H1 (cell line): ENCODE measurements at regions not wholly inside any gene's neighbourhood (a gene's known extent, or its start where the extent isn't known, plus 50 kb on each side); places are given as distances from the start of the nearest gene placed in this dataset.

Source experiments
- BRCA1 ChIP-seq: IDR thresholded peaks from 2 replicates; pipeline ENCODE4 v1.6.1; 2012; ENCODE audit warnings: low read depth, low read length, improper control_type of control experiment
- E2F6 ChIP-seq: IDR thresholded peaks from 2 replicates; pipeline ENCODE4 v1.6.1; 2012; ENCODE audit warnings: inconsistent platforms
- HDAC2 ChIP-seq, 2 experiments: fragments of 300-600 bp in 1 of 2; sonication (generic) in 1 of 2; IDR thresholded peaks; 2 replicates each; pipeline ENCODE4 v1.6.1; 2011 to 2012; ENCODE audit warnings: low read depth in 2 of 2, low read length in 2 of 2, mild to moderate bottlenecking in 2 of 2, moderate library complexity in 2 of 2, borderline replicate concordance in 1 of 2, inconsistent platforms in 1 of 2
- KDM1A ChIP-seq: fragments of 200-600, 300-600 bp; sonication (generic); IDR thresholded peaks from 2 replicates; pipeline ENCODE4 v1.7.1; 2016; ENCODE audit warnings: mild to moderate bottlenecking, low read length, borderline replicate concordance
- SRF ChIP-seq: IDR thresholded peaks from 2 replicates; pipeline ENCODE4 v1.6.1; 2011; ENCODE audit warnings: mild to moderate bottlenecking, low read depth, low read length, moderate library complexity

- TF ChIP-seq HDAC2 (IDR thresholded peaks at IDR 0.05; ENCODE audit: borderline replicate concordance in 1 of 2, low read depth in 2 of 2, low read length in 2 of 2) (no peak), BRCA1 (no peak), SRF (no peak), KDM1A (no peak), E2F6 (peak; percentile 50; the same call in 1 of the 2 replicates)
Measured at GRCh38 chr16:61148930-61149329, 887.3 kb downstream of the CDH8 start (continued).
